ENCODE measurements at regions not wholly inside any gene's neighbourhood (a gene's known extent, or its start where the extent isn't known, plus 50 kb on each side); places are given as distances from the start of the nearest gene placed in this dataset.

- TF ChIP-seq, protein P1, sequence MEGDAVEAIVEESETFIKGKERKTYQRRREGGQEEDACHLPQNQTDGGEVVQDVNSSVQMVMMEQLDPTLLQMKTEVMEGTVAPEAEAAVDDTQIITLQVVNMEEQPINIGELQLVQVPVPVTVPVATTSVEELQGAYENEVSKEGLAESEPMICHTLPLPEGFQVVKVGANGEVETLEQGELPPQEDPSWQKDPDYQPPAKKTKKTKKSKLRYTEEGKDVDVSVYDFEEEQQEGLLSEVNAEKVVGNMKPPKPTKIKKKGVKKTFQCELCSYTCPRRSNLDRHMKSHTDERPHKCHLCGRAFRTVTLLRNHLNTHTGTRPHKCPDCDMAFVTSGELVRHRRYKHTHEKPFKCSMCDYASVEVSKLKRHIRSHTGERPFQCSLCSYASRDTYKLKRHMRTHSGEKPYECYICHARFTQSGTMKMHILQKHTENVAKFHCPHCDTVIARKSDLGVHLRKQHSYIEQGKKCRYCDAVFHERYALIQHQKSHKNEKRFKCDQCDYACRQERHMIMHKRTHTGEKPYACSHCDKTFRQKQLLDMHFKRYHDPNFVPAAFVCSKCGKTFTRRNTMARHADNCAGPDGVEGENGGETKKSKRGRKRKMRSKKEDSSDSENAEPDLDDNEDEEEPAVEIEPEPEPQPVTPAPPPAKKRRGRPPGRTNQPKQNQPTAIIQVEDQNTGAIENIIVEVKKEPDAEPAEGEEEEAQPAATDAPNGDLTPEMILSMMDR (IDR thresholded peaks at IDR 0.05; ENCODE audit: low read depth, low read length) = no peak
- Histone ChIP-seq H3K9me3 (ENCODE audit: control insufficient read depth, insufficient read depth, low read length) (no peaks in the 10 kb centered on the region), H3K4me3 (ENCODE audit: low read depth, low read length) (no peak overlapping the region), H3K27ac (ENCODE audit: low read depth, low read length) (no peak overlapping the region), H3K27me3 (ENCODE audit: control insufficient read depth, insufficient read depth, low read length) (no peaks in the 10 kb centered on the region)
- POLR2A ChIA-PET = no interaction called here
- DNase-seq (ENCODE audit: low read depth, low spot score) = no peak
- CTCF ChIA-PET = interaction anchor here (0.8 to 2.0 kb wide), 2 partner anchors 102 to 135 kb away, joined by 3 to 14 read pairs; no protein-coding TSS in a partner anchor
Observed at GRCh38 chr2:39595116-39595515, 70.6 kb upstream of the TMEM178A start.

DNA sequence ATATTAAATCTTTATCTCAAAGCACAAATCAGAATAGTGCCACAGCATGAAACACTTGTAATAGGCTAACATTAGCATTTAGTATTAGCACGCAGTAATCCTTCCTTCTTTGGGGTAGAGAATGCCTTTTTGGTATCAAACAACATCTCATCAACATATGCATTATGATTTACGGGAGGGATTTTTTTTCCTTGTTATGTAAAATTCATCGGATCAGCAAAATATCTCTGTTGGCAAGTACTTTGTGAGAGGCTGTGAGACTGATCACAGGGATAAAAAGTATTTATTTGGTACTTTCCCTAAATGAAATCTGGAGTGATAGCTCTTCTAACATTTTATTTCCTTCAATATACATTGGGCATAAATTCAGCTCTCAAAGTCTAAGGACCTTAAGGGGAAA lies 68.4 kb upstream of the TMEM178A start:
- DNase-seq (ENCODE audit: low read depth, low spot score) = no peak
- ChIA-PET POLR2A (no interaction called here), CTCF (interaction anchor here (2.0 kb wide), 1 partner anchor 99 kb away, joined by 7 read pairs; no protein-coding TSS in a partner anchor)
- Histone ChIP-seq H3K4me3 (ENCODE audit: low read depth, low read length) (no peak overlapping the region), H3K9me3 (ENCODE audit: control insufficient read depth, insufficient read depth, low read length) (no peaks in the 10 kb centered on the region), H3K27me3 (ENCODE audit: control insufficient read depth, insufficient read depth, low read length) (no peaks in the 10 kb centered on the region), H3K27ac (ENCODE audit: low read depth, low read length) (no peak overlapping the region)
- TF ChIP-seq, protein P1 (IDR thresholded peaks at IDR 0.05; ENCODE audit: low read depth, low read length) = no peak

GRCh38 chr2:39602616-39603015 lies 63.1 kb upstream of the TMEM178A start:
- no peaks in the 10 kb centered on the region for H3K9me3 ChIP-seq (ENCODE audit: control insufficient read depth, insufficient read depth, low read length)
- POLR2A ChIA-PET = no interaction called here
- no peak overlapping the region for H3K4me3 ChIP-seq (ENCODE audit: low read depth, low read length)
- DNase-seq (ENCODE audit: low read depth, low spot score) = no peak
- CTCF ChIA-PET = interaction anchor here (4.0 kb wide), 1 partner anchor 9 kb away, joined by 24 read pairs; no protein-coding TSS in a partner anchor
- H3K27ac ChIP-seq (ENCODE audit: low read depth, low read length) = no peak overlapping the region
- peaks cover 5% of the 10 kb centered on the region for H3K27me3 ChIP-seq (ENCODE audit: control insufficient read depth, insufficient read depth, low read length)
- TF ChIP-seq, protein P1 (IDR thresholded peaks at IDR 0.05; ENCODE audit: low read depth, low read length) = no peak

GRCh38 chr2:39603436-39603835 lies 62.3 kb upstream of the TMEM178A start:
- Histone ChIP-seq H3K4me3 (ENCODE audit: low read depth, low read length) (no peak overlapping the region), H3K27ac (ENCODE audit: low read depth, low read length) (no peak overlapping the region), H3K9me3 (ENCODE audit: control insufficient read depth, insufficient read depth, low read length) (no peaks in the 10 kb centered on the region), H3K27me3 (ENCODE audit: control insufficient read depth, insufficient read depth, low read length) (peaks cover 5% of the 10 kb centered on the region)
- ChIA-PET POLR2A (no interaction called here), CTCF (interaction anchor here (0.7 to 4.0 kb wide), 3 partner anchors 10 to 123 kb away, joined by 3 to 24 read pairs (median 3); no protein-coding TSS in a partner anchor)
- TF ChIP-seq, protein P1 (IDR thresholded peaks at IDR 0.05; ENCODE audit: low read depth, low read length) = no peak
- DNase-seq (ENCODE audit: low read depth, low spot score) = no peak

DNA sequence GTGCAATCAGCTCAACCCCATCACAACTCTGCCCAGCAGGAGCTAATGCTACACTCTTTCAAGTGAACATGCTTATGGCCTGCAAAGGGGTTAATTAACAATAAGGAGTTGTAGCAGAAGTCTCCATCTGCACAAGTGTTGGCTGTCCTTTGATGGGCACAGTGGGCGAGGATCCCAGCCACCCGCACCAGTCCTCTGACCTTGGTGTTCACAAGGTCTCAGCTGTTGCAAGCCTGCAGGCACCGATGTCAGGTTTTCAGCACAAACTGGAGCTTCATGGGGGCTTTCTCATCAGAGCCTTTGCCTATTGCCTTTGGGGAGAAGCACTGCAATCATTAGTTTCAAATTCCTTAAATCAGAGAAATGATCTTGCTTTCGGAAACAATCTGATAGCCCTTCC lies 60.9 kb upstream of the TMEM178A start:
- no peak for DNase-seq (ENCODE audit: low read depth, low spot score)
- no peak overlapping the region for H3K27ac ChIP-seq (ENCODE audit: low read depth, low read length)
- ChIA-PET POLR2A (no interaction called here), CTCF (interaction anchor here (4.0 kb wide), 1 partner anchor 11 kb away, joined by 24 read pairs; no protein-coding TSS in a partner anchor)
- H3K27me3 ChIP-seq (ENCODE audit: control insufficient read depth, insufficient read depth, low read length) = peaks cover 5% of the 10 kb centered on the region
- no peaks in the 10 kb centered on the region for H3K9me3 ChIP-seq (ENCODE audit: control insufficient read depth, insufficient read depth, low read length)
- TF ChIP-seq, protein P1 (IDR thresholded peaks at IDR 0.05; ENCODE audit: low read depth, low read length) = no peak
- H3K4me3 ChIP-seq (ENCODE audit: low read depth, low read length) = no peak overlapping the region

All from AG04450 (cell line).